K562 (cell line): ENCODE measurements at regions not wholly inside any gene's neighbourhood (a gene's known extent, or its start where the extent isn't known, plus 50 kb on each side); places are given as distances from the start of the nearest gene placed in this dataset.
A peak's percentile ranks its signal among the peaks of the same experiment; 100 is the strongest.
"Not testable (repeated sequence)": the region's sequence is repeated elsewhere in the genome, so short reads cannot be mapped to it uniquely, and the experiment has no call there.

Experiments
- ATAC-seq: fragments of 200-7000 bp; cut with Tn5 transposase; 3 replicates; pipeline ENCODE4 v1.9.1; 2020; ENCODE audit warnings: moderate library complexity
- BruUV-seq: library from RNA; stranded (reverse); fragments of 400-500 nt; replicated peaks from 2 replicates; lab custom pipeline; 2021; lab: Mats Ljungman, UMichigan
- CTCF ChIA-PET: fragments of 300-600 bp; formaldehyde crosslinking; extraction: SDS; loops from one replicate; lab custom pipeline; 2021; ENCODE audit warnings: low intra/inter-chr PET ratio; lab: Yijun Ruan, JAX
- POLR2A ChIA-PET: fragments of 300-600, 350-650 bp; sonication (Branson Sonifier 250); formaldehyde crosslinking; extraction: SDS; loops from one replicate; lab custom pipeline; 2021; ENCODE audit warnings: antibody characterized with exemption, inconsistent platforms; lab: Yijun Ruan, JAX
- DNase-seq, 4 experiments: peaks; one replicate each; pipeline versions ENCODE4 v3.0.0 to v3.0.0-alpha.2; 2011 to 2018; ENCODE audit warnings: low spot score in 3 of 4, mixed read lengths in 3 of 4; ENCODE audit errors: extremely low read depth in 1 of 4
- FAIRE-seq: peaks from 2 replicates; lab custom pipeline; 2011; peaks lifted over from hg19 to GRCh38; lab: Jason Lieb, UNC
- H2AFZ ChIP-seq: 2 replicates; pipeline ENCODE4 v1.6.0; 2011; ENCODE audit warnings: low read depth, low read length, control low read depth, inconsistent platforms
- H3K27ac ChIP-seq: fragments of 200-600 bp; 3 replicates; pipeline ENCODE4 v1.8.0; 2011; ENCODE audit warnings: low read depth, mild to moderate bottlenecking, control low read depth, inconsistent platforms, low read length, moderate library complexity, mixed read lengths; ENCODE audit errors: extremely low read depth
- H3K27me3 ChIP-seq, 2 experiments: fragments of 300-600 bp in 1 of 2; 2 replicates in 1 of 2; 3 replicates in 1 of 2; pipeline versions ENCODE4 v1.6.0 to v1.8.0; 2011; ENCODE audit warnings: inconsistent platforms in 2 of 2, low read length in 2 of 2, mild to moderate bottlenecking in 1 of 2, mixed read lengths in 1 of 2, moderate library complexity in 1 of 2; ENCODE audit not compliant: control insufficient read depth in 2 of 2, insufficient read depth in 2 of 2
- H3K36me3 ChIP-seq: fragments of 300-600 bp; 3 replicates; pipeline ENCODE4 v1.8.0; 2011; ENCODE audit warnings: mild to moderate bottlenecking, low read length, inconsistent platforms; ENCODE audit not compliant: control insufficient read depth, insufficient read depth
- H3K4me1 ChIP-seq, 2 experiments: fragments of 200-600 bp in 1 of 2; replicated peaks in 1 of 2; 2 replicates in 1 of 2; 3 replicates in 1 of 2; pipeline versions ENCODE4 v1.5.1 to v1.8.0; 2011; ENCODE audit warnings: inconsistent platforms in 2 of 2, low read length in 2 of 2, mild to moderate bottlenecking in 1 of 2, mixed read lengths in 1 of 2, moderate library complexity in 1 of 2; ENCODE audit not compliant: control insufficient read depth in 2 of 2, insufficient read depth in 2 of 2
- H3K4me2 ChIP-seq: 2 replicates; pipeline ENCODE4 v1.6.1; 2011; ENCODE audit warnings: low read length, control low read depth, inconsistent platforms, mixed read lengths; ENCODE audit not compliant: insufficient read depth
- H3K4me3 ChIP-seq: fragments of 200-600 bp; sonication (generic), shearing (Covaris generic); 2 replicates; pipeline ENCODE4 v1.5.1; 2016; ENCODE audit warnings: control low read depth, inconsistent platforms
- H3K79me2 ChIP-seq: fragments of 200-600 bp; 3 replicates; pipeline ENCODE4 v1.8.0; 2011; ENCODE audit warnings: low read length, inconsistent platforms; ENCODE audit not compliant: control insufficient read depth, insufficient read depth
- H3K9ac ChIP-seq, 2 experiments: 2 replicates each; pipeline versions ENCODE4 v1.6.0 to v1.6.1; 2011; ENCODE audit warnings: low read depth in 2 of 2, low read length in 2 of 2, control low read depth in 1 of 2, inconsistent platforms in 1 of 2, mild to moderate bottlenecking in 1 of 2, mixed read lengths in 1 of 2; ENCODE audit not compliant: insufficient read depth in 1 of 2
- H3K9me1 ChIP-seq: one replicate; pipeline ENCODE4 v1.6.0; 2011; ENCODE audit warnings: inconsistent platforms, mild to moderate bottlenecking, low read length, moderate library complexity; ENCODE audit not compliant: control insufficient read depth, insufficient read depth
- H3K9me3 ChIP-seq: replicated peaks from 2 replicates; pipeline ENCODE4 v1.5.1; 2011; ENCODE audit warnings: low read depth, low read length, inconsistent platforms; ENCODE audit not compliant: control insufficient read depth, insufficient read depth
- H4K20me1 ChIP-seq: replicated peaks from 2 replicates; pipeline ENCODE4 v1.6.1; 2011; ENCODE audit warnings: low read length, inconsistent platforms, mixed read lengths; ENCODE audit not compliant: control insufficient read depth, insufficient read depth
- WGBS: fragments of 100-300 bp; shearing (Covaris generic); methylation state at CpG from one replicate; pipeline ENCODE4 v1.1.6; 2016; ENCODE audit warnings: low coverage, mixed read lengths; ENCODE audit not compliant: insufficient coverage; ENCODE audit errors: missing lambda C conversion rate; 5-methylcytosine and 5-hydroxymethylcytosine counted together
- in situ Hi-C: fragments of 300-500 bp; cut with MboI; formaldehyde crosslinking; loops from 4 replicates; pipeline ENCODE4 v1.15.0; 2018; ENCODE audit warnings: inconsistent platforms, mixed read lengths
- intact Hi-C: fragments of 100-400 bp; cut with micrococcal nuclease; formaldehyde crosslinking; loops from 2 replicates; pipeline ENCODE4 v1.14.2; 2022

DNA sequence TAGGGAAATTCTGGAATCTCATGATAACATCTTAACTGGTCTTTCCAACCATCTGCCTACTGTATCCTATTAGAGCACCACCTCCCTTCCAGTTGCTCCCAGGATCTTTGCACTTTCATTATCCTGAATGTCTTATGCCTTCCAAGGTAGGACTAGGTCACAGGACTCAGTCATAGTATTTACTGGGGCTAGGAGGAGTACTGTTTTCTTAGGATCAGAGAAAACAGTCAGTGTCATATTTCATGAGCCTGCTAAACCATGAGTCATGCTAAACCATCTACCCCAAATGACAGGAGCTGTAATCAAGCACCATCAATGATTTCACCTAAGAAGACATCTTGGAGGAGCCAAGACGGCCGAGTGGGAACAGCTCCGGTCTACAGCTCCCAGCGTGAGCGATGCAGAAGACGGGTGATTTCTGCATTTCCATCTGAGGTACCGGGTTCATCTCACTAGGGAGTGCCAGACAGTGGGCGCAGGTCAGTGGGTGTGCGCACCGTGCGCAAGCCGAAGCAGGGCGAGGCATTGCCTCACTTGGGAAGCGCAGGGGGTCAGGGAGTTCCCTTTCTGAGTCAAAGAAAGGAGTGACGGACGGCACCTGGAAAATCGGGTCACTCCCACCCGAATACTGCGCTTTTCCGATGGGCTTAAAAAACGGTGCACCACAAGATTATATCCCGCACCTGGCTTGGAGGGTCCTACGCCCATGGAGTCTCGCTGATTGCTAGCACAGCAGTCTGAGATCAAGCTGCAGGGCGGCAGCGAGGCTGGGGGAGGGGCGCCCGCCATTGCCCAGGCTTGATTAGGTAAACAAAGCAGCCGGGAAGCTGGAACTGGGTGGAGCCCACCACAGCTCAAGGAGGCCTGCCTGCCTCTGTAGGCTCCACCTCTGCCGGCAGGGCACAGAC is 1439.2 kb upstream of the ACVR2A start:
- POLR2A ChIA-PET, H3K79me2 ChIP-seq, intact Hi-C loops, CTCF ChIA-PET, ATAC-seq, H3K9me3 ChIP-seq, H3K9ac ChIP-seq, BruUV-seq, H3K4me1 ChIP-seq, H3K4me3 ChIP-seq, H3K27ac ChIP-seq, H4K20me1 ChIP-seq, FAIRE-seq, H3K36me3 ChIP-seq, H3K9me1 ChIP-seq, H3K27me3 ChIP-seq, in situ Hi-C loops: not testable (repeated sequence)
- H2AFZ ChIP-seq = peak overlapping the region; percentile 51; the same call in 1 of the 2 replicates
- peak overlapping the region; percentile 25; the same call in 1 of the 2 replicates for H3K4me2 ChIP-seq
- WGBS = 4% methylated on average over 14 of the region's 30 CpGs
- DNase-seq = peak in 2 of 4 experiments; percentile 5 to 6

DNA sequence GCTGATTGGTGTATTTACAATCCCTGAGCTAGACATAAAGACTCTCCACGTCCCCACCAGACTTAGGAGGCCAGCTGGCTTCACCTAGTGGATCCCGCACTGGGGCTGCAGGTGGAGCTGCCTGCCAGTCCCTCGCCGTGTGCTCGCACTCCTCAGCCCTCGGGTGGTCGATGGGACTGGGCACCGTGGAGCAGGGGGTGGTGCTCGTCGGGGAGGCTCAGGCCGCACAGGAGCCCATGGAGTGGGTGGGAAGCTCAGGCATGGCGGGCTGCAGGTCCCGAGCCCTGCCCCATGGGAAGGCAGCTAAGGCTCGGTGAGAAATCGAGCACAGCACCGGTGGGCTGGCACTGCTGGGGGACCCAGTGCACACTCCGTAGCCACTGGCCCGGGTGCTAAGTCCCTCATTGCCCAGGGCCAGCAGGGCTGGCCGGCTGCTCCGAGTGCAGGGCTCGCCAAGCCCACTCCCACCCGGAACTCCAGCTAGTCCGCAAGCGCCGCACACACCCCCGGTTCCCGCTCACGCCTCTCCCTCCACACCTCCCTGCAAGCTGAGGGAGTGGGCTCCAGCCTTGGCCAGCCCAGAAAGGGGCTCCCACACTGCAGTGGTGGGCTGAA is 1441.2 kb upstream of the ACVR2A start:
- H4K20me1 ChIP-seq, H3K9ac ChIP-seq, ATAC-seq, H3K4me2 ChIP-seq, H3K79me2 ChIP-seq, H3K4me1 ChIP-seq, FAIRE-seq, H3K4me3 ChIP-seq, H3K27me3 ChIP-seq, H3K36me3 ChIP-seq, DNase-seq, H3K27ac ChIP-seq, H3K9me1 ChIP-seq, H2AFZ ChIP-seq, intact Hi-C loops, BruUV-seq, H3K9me3 ChIP-seq, CTCF ChIA-PET, in situ Hi-C loops: not testable (repeated sequence)
- 7% methylated on average over 23 of the region's 28 CpGs for WGBS
- POLR2A ChIA-PET = interaction anchor here (1.0 kb wide), 1 partner anchor 12 kb away, joined by 3 read pairs; no protein-coding TSS in a partner anchor
